GM19397 (cell line): ENCODE measurements at regions not wholly inside any gene's neighbourhood (a gene's known extent, or its start where the extent isn't known, plus 50 kb on each side); places are given as distances from the start of the nearest gene placed in this dataset.

ENCODE experiments used
- ATAC-seq: cut with Tn5 transposase; IDR thresholded peaks from one replicate; pipeline ENCODE4 v1.9.1; 2021; ENCODE audit warnings: mild to moderate bottlenecking, moderate library complexity; ENCODE audit not compliant: unreplicated experiment

GRCh38 chr5:162484095-162484494 is 416.5 kb downstream of the GABRG2 start:
- no peak for ATAC-seq

GRCh38 chr5:162484986-162485385 is 417.4 kb downstream of the GABRG2 start:
- no peak for ATAC-seq

DNA sequence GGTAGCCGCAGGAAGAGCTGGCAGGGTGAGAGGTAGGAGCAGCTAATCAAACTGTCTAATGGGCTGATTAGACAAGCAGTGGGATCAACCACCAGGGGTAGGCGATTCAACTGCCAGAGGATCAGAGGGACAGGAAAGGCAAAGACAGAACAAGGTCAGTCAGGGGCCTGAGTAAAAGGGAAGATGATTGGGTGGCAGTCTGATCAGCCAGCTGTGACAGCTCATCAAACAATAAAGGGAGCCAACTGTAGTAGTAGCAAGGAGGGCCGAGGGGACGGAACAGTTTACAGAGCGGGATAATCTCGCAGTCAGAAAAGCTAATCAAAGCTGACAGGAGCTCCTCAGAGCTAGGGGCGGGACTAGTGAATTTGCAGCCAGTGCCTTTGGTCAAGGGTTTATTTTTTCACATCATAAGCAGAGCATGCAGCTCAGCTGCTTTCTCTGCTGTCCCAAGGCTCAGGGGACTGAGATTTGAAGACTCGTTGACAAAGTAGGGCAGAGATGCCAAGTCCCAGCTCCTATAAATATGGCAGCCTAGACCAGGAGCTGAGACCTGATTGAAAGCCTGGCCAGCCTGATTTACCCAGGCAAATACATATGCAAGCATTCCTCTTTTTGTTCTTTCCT is 418.2 kb downstream of the GABRG2 start:
- ATAC-seq, result no peak

DNA sequence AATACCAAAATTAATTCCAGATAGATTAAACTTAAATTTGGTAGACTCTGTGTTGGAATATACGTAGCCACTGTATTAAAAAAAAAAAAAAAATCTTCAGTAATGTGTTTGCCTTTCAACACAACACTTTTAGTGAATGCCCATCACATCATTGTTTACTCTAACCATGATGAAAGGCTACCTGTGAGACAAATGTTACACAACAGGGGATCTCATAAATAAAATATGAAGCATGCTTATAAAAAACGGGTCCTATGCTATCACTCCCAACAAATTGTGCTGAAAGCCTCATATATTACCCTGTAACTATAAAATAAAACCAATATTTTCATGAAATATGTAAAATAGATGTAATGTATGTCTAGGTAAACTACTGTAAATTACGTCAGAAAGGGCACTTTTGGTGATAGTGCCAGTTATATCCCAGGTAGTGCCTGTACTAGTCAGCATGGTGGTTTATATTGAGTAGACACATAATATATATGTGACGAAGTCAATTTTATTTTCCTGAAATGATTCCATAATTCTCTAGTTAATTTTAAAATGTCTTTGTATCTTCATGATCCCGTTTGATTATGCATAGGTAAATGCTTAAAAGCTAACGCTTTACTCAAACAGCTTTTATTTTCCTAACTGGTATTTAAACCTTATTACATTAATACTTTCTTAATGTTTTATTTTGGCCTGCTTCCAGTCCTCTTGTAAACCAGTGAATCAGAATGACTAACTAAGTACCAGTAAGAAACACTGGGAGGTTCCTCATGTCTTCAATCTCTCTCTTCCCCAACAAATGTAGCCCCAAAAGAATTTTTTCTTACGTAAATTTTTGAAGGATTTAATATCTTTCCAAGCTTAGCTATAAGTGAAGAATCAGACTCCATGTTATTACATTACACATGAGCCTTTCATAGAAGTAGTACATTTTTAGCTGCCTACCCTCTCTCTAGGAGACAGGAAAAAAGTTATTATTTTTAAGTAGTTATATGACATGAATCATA is 420.3 kb downstream of the GABRG2 start:
- ATAC-seq, result no peak

DNA sequence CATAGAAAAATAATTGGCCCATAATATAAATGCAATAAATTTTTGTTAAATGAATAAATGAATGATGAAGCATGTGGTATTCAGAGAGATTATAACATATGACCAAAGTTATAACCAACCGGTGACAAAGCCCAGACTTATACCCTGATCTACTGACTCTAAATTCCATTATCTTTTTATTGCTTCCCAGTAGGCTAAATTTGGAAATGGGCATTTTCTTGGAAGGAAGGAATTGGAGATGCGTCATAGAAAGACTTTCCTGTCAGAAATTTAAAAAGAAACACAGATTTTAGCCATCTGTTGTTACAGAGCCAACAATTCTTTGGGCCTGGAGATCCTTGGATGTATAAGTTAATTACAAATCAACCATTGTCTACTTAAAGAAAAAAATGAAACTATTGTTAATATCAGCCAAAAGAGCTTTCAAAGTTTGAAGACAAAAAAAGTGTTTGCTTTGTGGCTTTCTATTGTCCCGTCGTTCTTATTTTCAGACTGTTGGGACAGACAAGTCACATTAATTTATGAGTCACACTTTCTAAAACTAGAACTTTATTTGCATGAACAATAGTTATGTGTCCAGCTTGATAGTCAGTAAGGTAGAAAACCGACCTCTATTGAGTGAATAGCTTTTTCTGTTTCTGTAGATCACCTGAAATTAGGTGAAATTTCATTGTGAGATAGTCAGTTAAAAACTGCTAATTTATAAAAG is 428.7 kb downstream of the GABRG2 start:
- ATAC-seq, result no peak

GRCh38 chr5:162497455-162497854 is 429.9 kb downstream of the GABRG2 start:
- no peak for ATAC-seq

DNA sequence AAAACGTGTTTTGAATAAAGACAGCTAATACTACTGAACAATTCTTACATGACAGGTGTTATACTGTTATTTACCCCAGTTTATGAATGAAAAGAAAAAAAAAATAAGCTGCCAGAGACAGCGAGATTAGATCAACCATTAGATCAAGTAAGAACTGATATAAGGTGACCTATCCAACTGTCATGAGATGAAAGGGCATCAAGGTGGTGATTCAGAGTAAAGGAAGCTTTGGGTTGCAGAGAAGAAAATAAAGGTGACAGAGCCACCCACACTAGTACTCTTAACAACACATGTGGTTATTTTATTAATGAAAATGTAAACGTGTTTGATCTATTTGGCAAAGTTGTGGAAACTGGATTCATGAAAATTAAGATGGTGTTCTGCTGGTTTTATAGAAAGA is 435.2 kb downstream of the GABRG2 start:
- ATAC-seq, result no peak

DNA sequence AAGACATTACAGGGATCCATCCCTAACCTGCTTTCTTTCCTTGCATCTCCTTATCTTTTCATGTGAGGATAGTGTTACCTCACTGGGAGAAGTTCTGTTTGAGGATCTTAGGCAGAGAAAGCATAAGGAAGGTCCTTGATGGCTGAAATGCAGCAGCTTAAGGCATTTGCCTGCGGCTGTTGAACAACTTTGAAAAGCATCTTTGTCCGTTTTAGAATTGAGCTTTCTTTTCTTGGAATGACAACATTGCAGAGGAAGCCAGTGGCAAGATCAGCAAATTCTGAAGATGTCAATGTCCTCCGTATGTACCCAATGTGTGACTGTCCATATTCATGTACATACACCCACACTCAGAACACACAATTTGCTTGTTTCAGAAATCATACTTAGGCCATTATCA is 436.2 kb downstream of the GABRG2 start:
- no peak for ATAC-seq

- ATAC-seq, result no peak
These were observed 445.5 kb downstream of the GABRG2 start for GRCh38 chr5:162512935-162513565.

DNA sequence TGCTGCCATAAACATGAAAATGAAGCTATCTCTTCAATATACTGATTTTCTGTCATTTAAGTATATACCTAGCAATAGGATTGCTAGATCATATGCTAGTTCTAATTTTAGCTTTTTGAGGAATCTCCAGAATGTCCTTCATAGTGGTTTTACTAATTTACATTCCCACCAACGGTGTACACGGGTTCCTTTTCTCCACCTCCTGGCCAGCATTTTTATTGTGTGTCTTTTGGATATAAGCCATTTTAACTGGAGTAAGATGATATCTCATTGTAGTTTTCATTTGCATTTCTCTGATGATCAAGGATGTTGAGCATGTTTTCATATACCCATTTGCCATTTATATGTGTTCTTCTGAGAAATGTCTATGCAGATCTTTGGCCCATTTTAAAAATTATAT is 446.5 kb downstream of the GABRG2 start:
- ATAC-seq, result no peak

DNA sequence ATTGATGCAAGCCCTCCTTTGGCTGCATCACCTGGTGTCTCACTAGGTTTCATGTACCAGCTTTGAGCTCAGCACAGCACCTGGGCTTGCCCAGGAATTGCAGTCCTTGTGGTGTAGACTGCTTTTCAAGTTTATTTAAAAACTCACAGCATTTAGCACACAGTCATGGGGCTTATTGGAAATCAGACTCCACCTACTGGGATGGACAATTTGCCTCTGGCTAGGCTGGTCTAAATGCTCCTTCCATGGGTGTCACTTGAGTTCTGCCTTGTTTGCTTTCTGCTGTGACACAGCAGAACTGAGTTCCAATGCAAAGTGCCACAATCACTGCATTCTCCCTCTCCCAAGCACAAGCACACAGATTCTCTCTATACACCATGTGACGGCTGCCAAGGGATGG is 453.3 kb downstream of the GABRG2 start:
- ATAC-seq, result no peak

DNA sequence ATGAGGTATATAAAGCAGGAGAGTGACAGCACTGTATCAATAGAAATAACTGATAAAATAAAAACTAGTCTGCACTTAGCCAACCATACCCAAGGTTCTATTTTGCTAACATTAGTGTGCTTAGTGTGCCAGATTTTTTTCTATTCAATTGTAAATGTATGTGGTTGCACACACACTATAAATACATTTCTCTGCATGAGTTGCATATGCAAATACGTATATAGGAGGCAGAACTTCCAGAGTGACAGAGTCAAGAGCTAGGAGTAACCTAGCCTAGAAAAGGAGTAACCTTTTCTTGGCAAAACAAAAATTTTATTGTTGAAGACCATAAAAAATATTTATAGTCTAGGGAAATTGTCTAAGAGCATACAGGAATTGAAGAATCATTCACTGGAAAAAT is 461.6 kb downstream of the GABRG2 start:
- ATAC-seq, result no peak

DNA sequence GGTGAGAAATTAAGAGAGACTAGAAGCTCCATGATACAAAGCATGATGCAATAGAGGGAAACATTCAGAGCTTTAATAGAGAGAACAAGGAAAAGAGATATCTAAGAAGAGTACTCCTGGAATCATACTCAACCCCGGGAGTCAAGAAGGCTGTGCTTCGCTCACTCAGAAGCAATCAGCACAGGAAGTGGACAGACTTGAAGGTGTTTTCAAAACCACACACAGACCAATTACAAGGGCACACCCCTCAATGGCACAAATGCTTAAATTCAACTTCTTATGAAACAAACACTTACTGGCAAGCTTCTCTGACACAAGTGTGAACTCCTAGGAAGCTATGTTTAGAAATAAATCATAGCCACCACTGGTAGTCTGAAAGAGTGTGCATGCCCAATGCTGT is 462.3 kb downstream of the GABRG2 start:
- no peak for ATAC-seq

DNA sequence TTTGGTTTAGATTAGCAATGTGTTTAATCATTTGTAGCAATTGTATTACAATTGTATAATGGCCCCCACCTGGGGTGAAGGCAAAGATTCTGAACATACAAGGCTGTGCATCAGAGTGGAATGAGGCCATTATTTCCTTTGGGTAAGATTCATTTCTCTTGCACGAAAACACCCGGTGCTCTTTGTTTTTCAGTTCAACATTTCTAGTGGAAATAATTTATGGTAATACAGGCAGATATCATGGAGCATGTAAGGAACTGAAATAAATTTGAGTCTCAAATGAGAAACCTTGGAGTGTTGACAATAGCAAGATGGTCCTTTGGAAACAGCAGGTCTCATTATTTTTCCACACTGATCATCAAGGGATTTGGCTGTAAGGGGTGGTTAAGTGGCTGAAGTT is 475.9 kb downstream of the GABRG2 start:
- ATAC-seq, result no peak

GRCh38 chr5:162544905-162545304 is 477.3 kb downstream of the GABRG2 start:
- ATAC-seq, result no peak

DNA sequence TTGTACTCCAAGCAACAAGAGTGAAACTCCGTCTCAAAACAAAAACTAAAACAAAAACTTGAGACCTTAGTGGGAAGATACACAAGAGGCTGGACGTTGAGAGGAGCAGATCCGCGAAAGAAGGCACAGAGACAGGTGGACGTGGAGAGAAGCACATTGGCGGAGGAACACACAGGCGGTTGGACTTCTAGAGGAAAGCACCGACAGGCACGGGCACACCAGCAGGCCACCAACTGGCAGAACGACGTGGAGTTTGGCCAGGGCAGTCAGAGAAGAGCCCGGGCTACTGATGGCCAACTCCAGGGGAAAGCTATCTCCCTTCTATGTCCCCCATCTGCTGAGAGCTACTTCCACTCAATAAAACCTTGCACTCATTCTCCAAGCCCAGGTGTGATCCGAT is 482.7 kb downstream of the GABRG2 start:
- no peak for ATAC-seq

DNA sequence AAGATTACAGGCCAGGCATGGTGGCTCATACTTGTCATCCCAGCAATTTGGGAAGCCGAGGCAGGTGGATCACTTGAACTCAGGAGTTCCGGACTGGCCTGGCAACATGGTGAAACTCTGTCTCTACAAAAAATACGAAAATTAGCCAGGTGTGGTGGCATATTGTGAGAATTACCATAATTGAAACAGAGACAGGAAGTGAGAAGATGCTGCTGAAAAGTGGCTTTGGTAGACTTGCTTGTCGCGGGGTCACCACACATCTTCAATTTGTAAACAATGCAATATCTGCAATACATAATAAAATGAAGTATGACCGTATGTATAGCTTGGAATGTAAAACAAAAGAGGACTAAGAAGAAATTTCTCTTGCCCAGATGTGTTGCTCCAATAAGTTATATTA is 490.5 kb downstream of the GABRG2 start:
- ATAC-seq, result no peak

DNA sequence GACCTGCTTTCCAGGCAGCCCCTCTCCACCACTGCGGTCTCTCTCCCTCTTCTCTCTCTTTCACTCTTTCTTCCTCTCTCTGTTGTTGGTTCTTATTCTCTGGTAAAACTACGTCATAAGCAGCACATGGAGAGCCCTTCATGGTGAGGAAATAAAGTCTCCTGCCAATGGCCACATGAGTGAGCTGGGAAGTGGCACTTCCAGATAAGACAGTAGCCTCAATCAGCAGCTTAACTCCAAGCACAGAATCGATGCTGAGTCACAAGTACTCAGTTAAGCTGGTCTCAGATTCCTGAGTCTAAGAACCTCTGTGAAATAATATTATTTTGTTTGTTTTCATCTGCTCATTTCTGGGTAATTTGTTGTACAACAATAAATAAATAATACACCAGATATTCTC is 500.1 kb downstream of the GABRG2 start:
- no peak for ATAC-seq

- ATAC-seq, result no peak
These were observed 506.2 kb downstream of the GABRG2 start for GRCh38 chr5:162573758-162574157.

DNA sequence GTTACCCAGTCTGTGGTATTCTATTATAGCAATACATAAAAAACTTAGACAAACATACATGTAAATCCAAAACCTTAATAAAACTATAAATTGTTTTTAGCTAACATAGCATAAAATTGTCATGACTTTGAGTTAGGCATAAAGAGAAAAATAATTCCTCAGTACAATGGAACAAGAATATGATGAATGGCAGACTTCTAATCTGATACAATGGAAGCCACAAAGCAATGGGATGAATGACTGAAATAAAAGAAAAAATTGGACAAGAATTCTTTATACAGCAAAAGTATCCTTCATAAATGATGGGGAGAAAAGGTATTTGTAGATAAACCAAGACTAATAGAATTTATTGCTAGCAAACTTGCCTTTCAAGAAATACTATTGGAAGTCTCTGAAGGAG is 524.2 kb downstream of the GABRG2 start:
- ATAC-seq, result no peak

GRCh38 chr5:162593881-162594280 is 526.3 kb downstream of the GABRG2 start:
- ATAC-seq, result no peak
